ENCODE measurements at regions not wholly inside any gene's neighbourhood (a gene's known extent, or its start where the extent isn't known, plus 50 kb on each side); places are given as distances from the start of the nearest gene placed in this dataset.

DNA sequence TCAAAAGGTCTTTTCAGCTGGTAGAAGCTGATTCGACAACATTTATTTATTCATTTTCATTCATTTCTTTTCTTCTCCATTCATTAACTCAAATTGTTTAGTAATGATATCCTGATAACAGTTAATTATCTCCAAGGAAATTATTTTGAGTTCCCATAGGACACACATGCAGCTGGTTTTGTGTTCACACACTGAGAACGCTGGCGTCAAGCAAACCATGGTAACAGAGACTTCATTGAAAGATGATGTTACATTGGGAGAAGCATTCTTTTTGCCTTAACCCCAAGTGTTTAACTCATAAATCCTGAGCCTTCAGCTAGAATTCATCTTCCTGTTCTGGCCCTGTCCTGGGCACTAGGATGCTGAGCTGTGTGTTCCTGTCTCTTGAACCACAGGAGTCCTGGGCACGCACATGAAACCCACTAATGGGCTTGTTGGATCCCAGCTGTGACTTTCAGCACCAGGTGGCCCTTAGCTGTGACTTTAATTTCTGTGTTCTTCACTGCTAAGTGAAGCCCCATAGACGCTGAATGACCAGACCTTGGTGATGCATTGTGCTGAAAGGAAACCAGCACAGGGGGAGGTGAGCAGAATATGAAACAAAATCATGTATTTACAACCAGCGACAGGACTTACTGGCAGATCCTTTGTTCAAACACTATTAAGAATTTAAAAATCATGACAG lies 121.5 kb upstream of the PRSS58 start:
- TF ChIP-seq, protein P1, sequence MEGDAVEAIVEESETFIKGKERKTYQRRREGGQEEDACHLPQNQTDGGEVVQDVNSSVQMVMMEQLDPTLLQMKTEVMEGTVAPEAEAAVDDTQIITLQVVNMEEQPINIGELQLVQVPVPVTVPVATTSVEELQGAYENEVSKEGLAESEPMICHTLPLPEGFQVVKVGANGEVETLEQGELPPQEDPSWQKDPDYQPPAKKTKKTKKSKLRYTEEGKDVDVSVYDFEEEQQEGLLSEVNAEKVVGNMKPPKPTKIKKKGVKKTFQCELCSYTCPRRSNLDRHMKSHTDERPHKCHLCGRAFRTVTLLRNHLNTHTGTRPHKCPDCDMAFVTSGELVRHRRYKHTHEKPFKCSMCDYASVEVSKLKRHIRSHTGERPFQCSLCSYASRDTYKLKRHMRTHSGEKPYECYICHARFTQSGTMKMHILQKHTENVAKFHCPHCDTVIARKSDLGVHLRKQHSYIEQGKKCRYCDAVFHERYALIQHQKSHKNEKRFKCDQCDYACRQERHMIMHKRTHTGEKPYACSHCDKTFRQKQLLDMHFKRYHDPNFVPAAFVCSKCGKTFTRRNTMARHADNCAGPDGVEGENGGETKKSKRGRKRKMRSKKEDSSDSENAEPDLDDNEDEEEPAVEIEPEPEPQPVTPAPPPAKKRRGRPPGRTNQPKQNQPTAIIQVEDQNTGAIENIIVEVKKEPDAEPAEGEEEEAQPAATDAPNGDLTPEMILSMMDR (IDR thresholded peaks at IDR 0.05; ENCODE audit: low read depth, low read length): no peak
- no peak overlapping the region for H3K4me3 ChIP-seq (ENCODE audit: low read depth, low read length)

DNA sequence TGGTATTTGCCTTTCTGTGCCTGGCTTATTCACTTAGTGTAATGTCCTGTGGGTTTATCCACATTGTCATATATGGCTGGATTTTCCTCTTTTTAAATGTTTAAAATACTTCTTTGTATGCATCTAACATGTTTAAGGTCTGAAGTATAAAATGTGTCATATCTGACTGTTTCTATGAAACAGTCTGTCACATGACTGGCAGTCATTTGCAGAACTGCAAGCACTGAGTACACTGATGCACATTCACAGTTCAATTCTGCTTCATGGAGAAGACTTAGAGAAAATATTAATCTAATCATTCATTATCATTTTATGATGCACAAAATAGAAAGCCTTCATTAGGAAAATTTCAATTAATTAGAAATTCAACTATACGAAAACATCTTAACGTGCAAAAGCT lies 119.7 kb upstream of the PRSS58 start:
- H3K4me3 ChIP-seq (ENCODE audit: low read depth, low read length): no peak overlapping the region
- TF ChIP-seq, protein P1 (IDR thresholded peaks at IDR 0.05; ENCODE audit: low read depth, low read length): no peak

DNA sequence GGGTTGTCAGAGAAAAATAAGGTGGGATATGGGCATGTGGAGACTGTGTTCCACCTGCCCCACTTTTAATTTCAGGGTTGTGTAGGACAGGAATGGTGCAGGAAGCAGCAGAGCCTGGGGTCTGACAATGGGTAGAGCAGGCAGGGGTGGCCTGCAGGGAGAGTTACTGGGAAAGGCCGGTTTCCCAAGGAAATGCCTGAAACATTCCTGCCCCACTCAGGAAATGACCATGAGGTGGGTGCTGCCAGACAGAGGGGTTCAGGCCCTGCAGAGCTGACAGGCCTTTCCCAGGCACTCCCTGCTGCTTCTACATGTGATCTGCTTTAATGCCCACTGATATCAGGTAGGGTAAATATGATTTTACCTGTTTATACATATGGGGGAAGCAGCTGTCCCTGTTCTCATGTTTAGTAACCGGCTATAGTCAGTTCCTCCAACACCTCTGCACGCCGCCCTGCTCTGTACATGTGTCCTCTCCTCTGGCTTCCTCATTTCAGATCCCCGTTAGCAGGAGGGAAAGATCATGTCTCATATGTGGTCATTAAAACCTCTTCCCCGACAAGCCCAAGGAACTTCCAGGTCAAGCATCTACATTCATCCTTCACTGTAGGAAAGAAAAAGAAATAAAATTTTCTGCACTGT lies 118.6 kb upstream of the PRSS58 start:
- TF ChIP-seq, protein P1 (IDR thresholded peaks at IDR 0.05; ENCODE audit: low read depth, low read length): no peak
- H3K4me3 ChIP-seq (ENCODE audit: low read depth, low read length): no peak overlapping the region

DNA sequence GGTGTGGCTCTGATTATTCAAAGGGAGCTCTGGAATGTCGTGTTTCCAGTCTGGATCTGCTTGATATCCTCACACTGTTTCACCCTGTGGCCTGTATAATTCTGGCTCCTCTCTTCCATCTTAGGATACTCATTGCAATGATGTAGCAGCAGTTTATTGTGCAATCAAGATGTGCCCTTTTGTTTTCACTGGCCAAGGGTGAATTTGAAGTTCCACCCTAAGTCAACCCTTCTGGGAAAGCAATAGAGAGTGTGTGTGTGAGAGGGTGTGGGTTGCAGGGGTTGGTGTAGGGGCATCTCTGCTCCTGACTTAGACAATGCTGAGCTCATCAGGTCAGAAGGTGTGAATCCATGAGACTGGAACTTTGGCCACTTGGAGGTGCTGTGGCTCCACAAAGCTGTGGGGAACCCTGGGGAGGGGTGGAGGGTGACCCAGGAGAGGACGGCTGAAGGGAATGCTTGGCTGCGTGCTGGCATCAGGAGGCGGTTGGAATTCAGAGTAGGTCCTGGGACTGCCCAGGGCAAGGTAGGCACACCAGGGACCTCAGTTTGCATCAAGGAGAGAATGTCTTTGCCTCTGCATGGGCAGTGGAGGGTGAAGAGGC lies 118.0 kb upstream of the PRSS58 start:
- TF ChIP-seq, protein P1 (IDR thresholded peaks at IDR 0.05; ENCODE audit: low read depth, low read length): no peak
- H3K4me3 ChIP-seq (ENCODE audit: low read depth, low read length): no peak overlapping the region

DNA sequence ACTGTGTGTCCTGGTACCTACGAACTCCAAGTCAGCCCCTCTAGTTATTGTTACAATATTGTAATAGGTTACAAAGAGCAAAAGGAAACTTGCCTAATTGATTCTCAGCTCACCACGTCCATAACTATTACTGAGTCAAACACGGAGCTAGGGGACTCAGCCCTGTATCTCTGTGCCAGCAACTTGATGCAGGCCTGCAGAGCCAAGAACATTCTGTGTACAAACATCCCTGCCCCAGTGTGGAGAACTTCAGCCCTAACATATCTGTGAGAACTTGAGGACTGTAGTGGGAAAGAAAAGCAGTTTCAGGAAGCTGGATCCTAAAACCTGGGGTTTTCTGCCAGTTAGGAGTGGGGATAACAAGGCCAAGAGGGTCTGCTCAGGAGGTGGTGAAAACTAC lies 114.9 kb upstream of the PRSS58 start:
- TF ChIP-seq, protein P1 (IDR thresholded peaks at IDR 0.05; ENCODE audit: low read depth, low read length): no peak
- H3K4me3 ChIP-seq (ENCODE audit: low read depth, low read length): no peak overlapping the region

DNA sequence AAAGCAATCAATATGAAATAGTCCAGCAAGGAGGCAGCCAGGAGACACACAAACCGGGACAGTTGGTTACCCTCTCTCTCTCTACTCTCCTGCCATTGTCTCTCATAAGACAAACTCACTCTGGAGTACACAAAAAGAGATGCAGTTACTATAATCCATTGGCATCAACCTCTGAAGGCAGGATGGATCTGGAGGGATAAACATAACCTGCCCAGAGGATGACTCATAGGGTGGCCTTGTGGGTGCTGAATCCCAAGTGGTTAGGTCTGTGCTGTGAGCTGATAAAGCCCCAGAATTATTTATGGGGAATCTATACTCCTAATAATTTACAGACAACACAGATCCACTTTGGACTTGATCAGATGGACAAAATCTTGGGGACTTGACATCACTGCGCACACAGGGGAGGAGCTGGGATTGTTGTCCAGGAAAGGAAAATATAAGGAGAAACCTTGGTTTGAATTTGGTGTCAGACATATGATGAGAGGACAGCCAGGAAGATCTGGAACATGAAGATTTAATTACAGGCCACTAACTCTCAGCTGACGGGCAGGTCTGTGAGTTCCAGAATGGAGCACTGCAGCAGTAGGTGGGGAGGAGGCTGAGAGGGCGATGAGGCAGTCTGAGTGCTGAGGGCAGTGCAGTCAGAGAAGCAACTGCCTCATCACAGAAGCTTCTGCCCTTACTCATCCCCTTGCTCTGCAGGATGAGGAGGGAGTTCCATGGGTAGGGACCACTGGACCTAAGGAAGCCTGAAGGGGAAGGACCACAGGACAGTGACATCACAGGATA lies 113.9 kb upstream of the PRSS58 start:
- H3K4me3 ChIP-seq (ENCODE audit: low read depth, low read length): no peak overlapping the region
- TF ChIP-seq, protein P1 (IDR thresholded peaks at IDR 0.05; ENCODE audit: low read depth, low read length): no peak
